PC-9 (cell line): ENCODE measurements at regions not wholly inside any gene's neighbourhood (a gene's known extent, or its start where the extent isn't known, plus 50 kb on each side); places are given as distances from the start of the nearest gene placed in this dataset.

Source experiments
- BruUV-seq: library from RNA; stranded (reverse); fragments of 400-500 nt; replicated peaks from 2 replicates; lab custom pipeline; 2021; lab: Mats Ljungman, UMichigan
- CTCF ChIA-PET: fragments of 300-600 bp; sonication (Branson Sonifier 250); formaldehyde crosslinking; loops from one replicate; lab custom pipeline; 2022; ENCODE audit warnings: antibody characterized with exemption; lab: Charles Lee
- POLR2A ChIA-PET: fragments of 300-600 bp; sonication (Branson Sonifier 250); formaldehyde crosslinking; loops from one replicate; lab custom pipeline; 2022; ENCODE audit warnings: antibody characterized with exemption; ENCODE audit not compliant: unreplicated experiment; lab: Charles Lee
- DNase-seq, 2 experiments: peaks; one replicate each; pipeline versions ENCODE4 v3.0.0 to v3.0.0-alpha.2; 2015 to 2022; ENCODE audit warnings: mixed read lengths in 1 of 2
- H2AFZ ChIP-seq: fragments of 200-600 bp; sonication (generic); 2 replicates; pipeline ENCODE4 v1.8.1; 2017; ENCODE audit warnings: antibody characterized with exemption
- H3F3A ChIP-seq: fragments of 200-600 bp; sonication (generic); 2 replicates; pipeline ENCODE4 v1.8.1; 2017; ENCODE audit warnings: antibody characterized with exemption, mild to moderate bottlenecking, low read depth; ENCODE audit not compliant: insufficient read depth
- H3K27ac ChIP-seq: fragments of 200-600 bp; sonication (generic); 2 replicates; pipeline ENCODE4 v1.6.1; 2016; ENCODE audit warnings: mixed run types
- H3K27me3 ChIP-seq: fragments of 200-600 bp; sonication (generic); 2 replicates; pipeline ENCODE4 v1.6.1; 2016; ENCODE audit warnings: low read depth, mixed run types; ENCODE audit not compliant: insufficient read depth
- H3K36me3 ChIP-seq: fragments of 200-600 bp; sonication (generic); 2 replicates; pipeline ENCODE4 v1.6.1; 2016; ENCODE audit warnings: low read depth, mixed run types
- H3K4me1 ChIP-seq: fragments of 200-600 bp; sonication (generic); replicated peaks from 2 replicates; pipeline ENCODE4 v1.6.1; 2016; ENCODE audit warnings: mixed run types; ENCODE audit not compliant: insufficient read depth
- H3K4me2 ChIP-seq: fragments of 200-600 bp; sonication (generic); 2 replicates; pipeline ENCODE4 v1.6.1; 2017; ENCODE audit warnings: mixed run types
- H3K4me3 ChIP-seq: fragments of 200-600 bp; sonication (generic); 2 replicates; pipeline ENCODE4 v1.6.1; 2016; ENCODE audit warnings: mixed run types
- H3K79me2 ChIP-seq: fragments of 200-600 bp; sonication (generic); 2 replicates; pipeline ENCODE4 v1.6.1; 2017; ENCODE audit warnings: low read depth, mixed run types
- H3K9me2 ChIP-seq: fragments of 200-600 bp; sonication (generic); 2 replicates; pipeline ENCODE4 v1.8.1; 2017; ENCODE audit warnings: mild to moderate bottlenecking; ENCODE audit not compliant: insufficient read depth
- H3K9me3 ChIP-seq: fragments of 200-600 bp; sonication (generic); 2 replicates; pipeline ENCODE4 v1.8.1; 2016; ENCODE audit warnings: low read depth; ENCODE audit not compliant: insufficient read depth
- H4K20me1 ChIP-seq: fragments of 200-600 bp; sonication (generic); 2 replicates; pipeline ENCODE4 v1.8.1; 2017; ENCODE audit not compliant: insufficient read depth
- EZH2 ChIP-seq: fragments of 200-600 bp; sonication (generic); IDR thresholded peaks from 2 replicates; pipeline ENCODE4 v1.8.0; 2017; ENCODE audit warnings: antibody characterized with exemption, low read depth
- intact Hi-C: fragments of 100-400 bp; cut with micrococcal nuclease; formaldehyde crosslinking; loops from one replicate; pipeline ENCODE4 v1.10.0; 2022; ENCODE audit not compliant: unreplicated experiment
- TF ChIP-seq, protein P1 (sequence below): fragments of 200-600 bp; sonication (generic); conservative IDR thresholded peaks from 2 replicates; pipeline ENCODE4 v1.6.1; 2017; ENCODE audit warnings: mixed run types, antibody characterized with exemption, mild to moderate bottlenecking, moderate library complexity

DNA sequence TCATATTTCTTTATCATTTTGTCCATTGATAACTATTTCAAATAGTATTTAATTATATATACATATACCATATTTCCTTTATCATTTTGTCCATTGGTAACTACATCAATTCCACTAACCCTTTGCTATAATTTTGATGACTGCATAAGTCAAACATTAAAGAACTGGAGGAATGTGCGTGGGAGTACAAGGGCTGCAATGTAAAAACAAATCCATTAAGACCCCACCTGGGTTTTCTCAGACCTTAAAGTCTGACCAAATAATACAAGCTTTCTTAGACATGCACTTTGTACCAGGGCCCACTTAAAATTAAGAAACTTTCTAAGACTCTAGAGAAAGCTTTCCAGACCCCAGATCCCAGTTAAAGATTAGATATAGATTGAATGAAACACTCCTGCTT, 1622.4 kb upstream of the PCDH10 start:
- no peaks in the 10 kb centered on the region for H3K9me3 ChIP-seq
- H3K27ac ChIP-seq, result no peak overlapping the region
- H2AFZ ChIP-seq, result no peak overlapping the region
- intact Hi-C loops, result no loop called here
- BruUV-seq, result no TSS peak
- ChIA-PET POLR2A (no interaction called here), CTCF (no interaction called here)
- H3K9me2 ChIP-seq, result no peaks in the 10 kb centered on the region
- no peaks in the 10 kb centered on the region for H3K27me3 ChIP-seq
- H3K4me3 ChIP-seq, result no peak overlapping the region
- H3K4me2 ChIP-seq, result no peak overlapping the region
- H3F3A ChIP-seq, result no peaks in the 10 kb centered on the region
- no peak for TF ChIP-seq EZH2
- TF ChIP-seq, protein P1, sequence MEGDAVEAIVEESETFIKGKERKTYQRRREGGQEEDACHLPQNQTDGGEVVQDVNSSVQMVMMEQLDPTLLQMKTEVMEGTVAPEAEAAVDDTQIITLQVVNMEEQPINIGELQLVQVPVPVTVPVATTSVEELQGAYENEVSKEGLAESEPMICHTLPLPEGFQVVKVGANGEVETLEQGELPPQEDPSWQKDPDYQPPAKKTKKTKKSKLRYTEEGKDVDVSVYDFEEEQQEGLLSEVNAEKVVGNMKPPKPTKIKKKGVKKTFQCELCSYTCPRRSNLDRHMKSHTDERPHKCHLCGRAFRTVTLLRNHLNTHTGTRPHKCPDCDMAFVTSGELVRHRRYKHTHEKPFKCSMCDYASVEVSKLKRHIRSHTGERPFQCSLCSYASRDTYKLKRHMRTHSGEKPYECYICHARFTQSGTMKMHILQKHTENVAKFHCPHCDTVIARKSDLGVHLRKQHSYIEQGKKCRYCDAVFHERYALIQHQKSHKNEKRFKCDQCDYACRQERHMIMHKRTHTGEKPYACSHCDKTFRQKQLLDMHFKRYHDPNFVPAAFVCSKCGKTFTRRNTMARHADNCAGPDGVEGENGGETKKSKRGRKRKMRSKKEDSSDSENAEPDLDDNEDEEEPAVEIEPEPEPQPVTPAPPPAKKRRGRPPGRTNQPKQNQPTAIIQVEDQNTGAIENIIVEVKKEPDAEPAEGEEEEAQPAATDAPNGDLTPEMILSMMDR, result no peak
- no peaks in the 10 kb centered on the region for H3K36me3 ChIP-seq
- no peak for DNase-seq
- H4K20me1 ChIP-seq, result no peaks in the 10 kb centered on the region
- no peaks in the 10 kb centered on the region for H3K4me1 ChIP-seq
- no peaks in the 10 kb centered on the region for H3K79me2 ChIP-seq

DNA sequence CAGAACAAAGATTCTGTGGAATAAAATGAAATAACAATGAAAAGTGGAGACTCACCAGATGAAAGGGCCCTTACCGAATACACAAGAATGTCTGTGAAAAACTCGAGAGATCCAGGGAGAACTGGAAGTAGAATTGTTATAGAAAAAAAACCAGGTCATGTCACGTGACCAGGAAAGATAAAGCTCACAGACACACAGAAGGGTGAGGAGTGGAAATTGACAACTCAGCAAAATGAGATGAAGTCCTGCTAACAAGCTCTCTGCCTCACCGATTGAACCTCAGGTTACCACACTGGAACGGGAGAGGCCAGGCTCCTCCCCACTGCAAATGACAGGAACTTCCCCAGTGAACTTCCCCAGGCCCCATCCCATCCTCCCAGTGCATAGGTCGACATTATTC, 1618.0 kb upstream of the PCDH10 start:
- H3K9me2 ChIP-seq, result no peaks in the 10 kb centered on the region
- H3K4me3 ChIP-seq, result no peak overlapping the region
- intact Hi-C loops, result no loop called here
- CTCF ChIA-PET, result no interaction called here
- H3K4me1 ChIP-seq, result no peaks in the 10 kb centered on the region
- H3F3A ChIP-seq, result no peaks in the 10 kb centered on the region
- no peak overlapping the region for H2AFZ ChIP-seq
- no peaks in the 10 kb centered on the region for H4K20me1 ChIP-seq
- BruUV-seq, result no TSS peak
- TF ChIP-seq EZH2, result no peak
- TF ChIP-seq, protein P1, result no peak
- no peaks in the 10 kb centered on the region for H3K9me3 ChIP-seq
- no peak for DNase-seq
- no peak overlapping the region for H3K27ac ChIP-seq
- POLR2A ChIA-PET, result no interaction called here
- no peaks in the 10 kb centered on the region for H3K79me2 ChIP-seq
- H3K36me3 ChIP-seq, result no peaks in the 10 kb centered on the region
- H3K4me2 ChIP-seq, result no peak overlapping the region
- no peaks in the 10 kb centered on the region for H3K27me3 ChIP-seq

DNA sequence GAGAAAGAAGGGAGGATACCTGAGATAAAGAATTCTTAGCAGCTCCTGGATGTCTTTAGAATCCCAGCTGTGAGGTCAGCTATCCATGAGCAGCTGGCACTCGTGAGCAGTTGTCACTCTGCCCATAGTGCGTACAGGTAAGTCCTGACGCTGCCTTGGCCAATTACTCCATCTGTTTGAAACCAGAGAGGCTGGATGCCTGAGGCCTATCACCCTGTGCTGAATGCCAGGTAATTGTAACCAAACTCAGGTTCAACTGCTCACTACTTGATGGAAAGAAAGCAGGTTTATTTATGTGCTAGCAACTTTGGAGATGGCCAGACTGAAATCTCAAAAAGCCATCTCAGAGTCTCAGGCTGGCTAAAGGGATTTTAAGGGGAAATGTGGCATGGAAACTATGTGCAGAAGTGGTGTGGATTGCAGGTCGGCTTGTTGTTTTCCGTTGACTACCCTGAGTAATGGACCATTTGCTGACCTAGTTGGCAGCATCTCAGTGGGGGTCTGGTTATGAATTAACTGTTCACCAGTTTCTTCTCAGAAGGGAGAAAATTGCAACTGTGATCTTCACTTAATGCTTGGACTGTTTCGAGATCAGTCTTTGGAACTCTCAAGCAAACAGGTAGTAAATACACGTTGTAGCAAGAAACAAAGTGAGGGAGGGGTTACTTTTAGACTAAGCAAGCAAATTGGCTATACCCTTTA, 1614.0 kb upstream of the PCDH10 start:
- H3K4me2 ChIP-seq, result no peak overlapping the region
- POLR2A ChIA-PET, result no interaction called here

More for the DNA sequence above, 1614.0 kb upstream of the PCDH10 start:
- Histone ChIP-seq H2AFZ (no peak overlapping the region), H3K9me2 (no peaks in the 10 kb centered on the region), H3K4me3 (no peak overlapping the region), H3K4me1 (no peaks in the 10 kb centered on the region), H3K36me3 (no peaks in the 10 kb centered on the region), H3K27me3 (no peaks in the 10 kb centered on the region), H3K27ac (no peak overlapping the region), H3K79me2 (no peaks in the 10 kb centered on the region), H4K20me1 (no peaks in the 10 kb centered on the region), H3F3A (no peaks in the 10 kb centered on the region), H3K9me3 (no peaks in the 10 kb centered on the region)
- intact Hi-C loops, result no loop called here
- BruUV-seq, result no TSS peak
- DNase-seq, result no peak
- no peak for TF ChIP-seq EZH2
- TF ChIP-seq, protein P1, result no peak
- CTCF ChIA-PET, result no interaction called here
